Stimulated activated CD4-positive, alpha-beta T cell treated with anti-CD3 and anti-CD28 coated beads, Interleukin-12 subunit alpha, Interleukin-12 subunit beta, amount 100 ng/mL, for 24 hours (primary cell): ENCODE measurements at regions not wholly inside any gene's neighbourhood (a gene's known extent, or its start where the extent isn't known, plus 50 kb on each side); places are given as distances from the start of the nearest gene placed in this dataset.

Experiments used
- DNase-seq, 2 experiments: peaks; one replicate each; pipeline ENCODE4 v3.0.0-alpha.2; 2020; ENCODE audit warnings: low read depth in 2 of 2

GRCh38 chr14:22513066-22513812 lies 75.8 kb downstream of the DAD1 start:
- DNase-seq: no peak

GRCh38 chr14:22512106-22512814 lies 76.8 kb downstream of the DAD1 start:
- DNase-seq: no peak

GRCh38 chr14:22510527-22511110 lies 78.4 kb downstream of the DAD1 start:
- DNase-seq: no peak

- DNase-seq: no peak
These were observed 79.2 kb downstream of the DAD1 start for GRCh38 chr14:22509751-22510300.

GRCh38 chr14:22509036-22509709 lies 79.9 kb downstream of the DAD1 start:
- DNase-seq: no peak

- no peak for DNase-seq
These were observed 80.4 kb downstream of the DAD1 start for GRCh38 chr14:22508662-22509035.

GRCh38 chr14:22508150-22508457 lies 80.9 kb downstream of the DAD1 start:
- DNase-seq: no peak

- no peak for DNase-seq
These were observed 82.2 kb downstream of the DAD1 start for GRCh38 chr14:22506778-22507351.

GRCh38 chr14:22506378-22506710 lies 82.7 kb downstream of the DAD1 start:
- no peak for DNase-seq

GRCh38 chr14:22505697-22506377 lies 83.2 kb downstream of the DAD1 start:
- no peak for DNase-seq

GRCh38 chr14:22505309-22505696 lies 83.7 kb downstream of the DAD1 start:
- DNase-seq: no peak

GRCh38 chr14:22502551-22502950 lies 86.5 kb downstream of the DAD1 start:
- no peak for DNase-seq

- DNase-seq: no peak
These were observed 87.0 kb downstream of the DAD1 start for GRCh38 chr14:22502007-22502406.

GRCh38 chr14:22500954-22501726 lies 87.9 kb downstream of the DAD1 start:
- no peak for DNase-seq

- DNase-seq: no peak
These were observed 88.5 kb downstream of the DAD1 start for GRCh38 chr14:22500525-22500924.

GRCh38 chr14:22497671-22498093 lies 91.3 kb downstream of the DAD1 start:
- DNase-seq: no peak

- no peak for DNase-seq
These were observed 91.9 kb downstream of the DAD1 start for GRCh38 chr14:22497144-22497423.

GRCh38 chr14:22494486-22495135 lies 94.4 kb downstream of the DAD1 start:
- DNase-seq: no peak

GRCh38 chr14:22493753-22494152 lies 95.3 kb downstream of the DAD1 start:
- DNase-seq: no peak
